Calu3 (cell line): ENCODE measurements at regions not wholly inside any gene's neighbourhood (a gene's known extent, or its start where the extent isn't known, plus 50 kb on each side); places are given as distances from the start of the nearest gene placed in this dataset.

Source experiments
- BruUV-seq: library from RNA; stranded (reverse); fragments of 400-500 nt; replicated peaks from 2 replicates; lab custom pipeline; 2021; lab: Mats Ljungman, UMichigan
- CTCF ChIA-PET: fragments of 300-600 bp; sonication (Branson Sonifier 250); formaldehyde crosslinking; loops from one replicate; lab custom pipeline; 2022; ENCODE audit warnings: antibody characterized with exemption; lab: Charles Lee
- DNase-seq: peaks from one replicate; pipeline ENCODE4 v3.0.0; 2022
- H3K27ac Mint-ChIP-seq: one replicate; pipeline ENCODE4 v1.8.0; 2022; ENCODE audit warnings: mixed read lengths; ENCODE audit not compliant: unreplicated experiment
- H3K27me3 Mint-ChIP-seq: one replicate; pipeline ENCODE4 v1.8.0; 2022; ENCODE audit warnings: mixed read lengths; ENCODE audit not compliant: unreplicated experiment
- H3K36me3 Mint-ChIP-seq: one replicate; pipeline ENCODE4 v1.8.0; 2022; ENCODE audit warnings: mild to moderate bottlenecking, moderate library complexity, mixed read lengths; ENCODE audit not compliant: insufficient read depth, unreplicated experiment
- H3K4me1 Mint-ChIP-seq: one replicate; pipeline ENCODE4 v1.8.0; 2022; ENCODE audit warnings: mild to moderate bottlenecking, low read depth, mixed read lengths; ENCODE audit not compliant: unreplicated experiment
- H3K4me3 Mint-ChIP-seq: one replicate; pipeline ENCODE4 v1.8.0; 2022; ENCODE audit warnings: mild to moderate bottlenecking, low read depth, moderate library complexity, mixed read lengths; ENCODE audit not compliant: unreplicated experiment
- H3K9me3 Mint-ChIP-seq: one replicate; pipeline ENCODE4 v1.8.0; 2022; ENCODE audit warnings: low read depth, mixed read lengths; ENCODE audit not compliant: unreplicated experiment
- intact Hi-C: fragments of 100-400 bp; cut with micrococcal nuclease; formaldehyde crosslinking; loops from one replicate; pipeline ENCODE4 v1.10.0; 2022; ENCODE audit not compliant: unreplicated experiment
- TF ChIP-seq, protein P1 (sequence below): fragments of 200-600 bp; IDR thresholded peaks from one replicate; pipeline ENCODE4 v1.8.0; 2022; ENCODE audit warnings: antibody characterized with exemption; ENCODE audit not compliant: unreplicated experiment

DNA sequence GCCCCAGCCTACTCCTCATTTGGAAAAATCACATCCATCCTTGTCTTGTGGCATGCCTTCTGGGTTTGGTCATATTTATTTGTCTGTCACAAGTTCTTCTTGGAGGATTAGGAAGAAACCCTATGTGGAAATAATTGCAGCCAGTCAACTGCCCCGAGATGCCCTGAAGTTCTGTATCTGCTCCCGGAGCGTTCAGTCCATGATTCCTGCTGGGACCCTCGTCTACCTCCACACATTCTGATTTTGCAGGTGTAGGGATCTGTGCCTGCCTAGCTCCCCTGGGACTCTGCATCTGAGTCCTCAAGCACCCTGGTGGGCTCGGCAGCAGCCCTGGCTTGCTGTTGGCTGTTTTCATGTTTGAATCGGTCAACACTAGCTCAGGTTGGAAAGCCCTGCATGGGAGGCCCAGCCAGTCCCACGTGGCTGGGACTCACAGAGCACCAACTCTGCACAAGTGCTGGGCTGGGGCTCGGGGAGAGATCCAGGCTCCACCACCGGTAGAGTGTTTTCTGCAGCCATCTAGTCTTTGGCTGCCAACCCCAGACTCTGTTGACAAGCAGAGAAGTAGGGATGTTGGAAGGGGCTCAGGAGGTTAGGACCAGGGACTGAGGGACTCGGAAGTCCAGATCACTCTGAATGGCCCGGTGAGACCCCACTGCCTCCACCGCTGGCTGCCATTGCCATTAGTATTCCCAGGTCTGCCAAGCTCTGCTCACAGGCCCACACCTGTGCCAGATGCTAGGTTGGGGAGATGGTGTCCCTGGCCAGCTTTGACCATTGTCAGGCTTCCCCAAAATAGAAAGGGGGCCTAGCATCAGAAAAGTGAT is 183.5 kb upstream of the CST7 start:
- intact Hi-C loops: no loop called here
- TF ChIP-seq, protein P1, sequence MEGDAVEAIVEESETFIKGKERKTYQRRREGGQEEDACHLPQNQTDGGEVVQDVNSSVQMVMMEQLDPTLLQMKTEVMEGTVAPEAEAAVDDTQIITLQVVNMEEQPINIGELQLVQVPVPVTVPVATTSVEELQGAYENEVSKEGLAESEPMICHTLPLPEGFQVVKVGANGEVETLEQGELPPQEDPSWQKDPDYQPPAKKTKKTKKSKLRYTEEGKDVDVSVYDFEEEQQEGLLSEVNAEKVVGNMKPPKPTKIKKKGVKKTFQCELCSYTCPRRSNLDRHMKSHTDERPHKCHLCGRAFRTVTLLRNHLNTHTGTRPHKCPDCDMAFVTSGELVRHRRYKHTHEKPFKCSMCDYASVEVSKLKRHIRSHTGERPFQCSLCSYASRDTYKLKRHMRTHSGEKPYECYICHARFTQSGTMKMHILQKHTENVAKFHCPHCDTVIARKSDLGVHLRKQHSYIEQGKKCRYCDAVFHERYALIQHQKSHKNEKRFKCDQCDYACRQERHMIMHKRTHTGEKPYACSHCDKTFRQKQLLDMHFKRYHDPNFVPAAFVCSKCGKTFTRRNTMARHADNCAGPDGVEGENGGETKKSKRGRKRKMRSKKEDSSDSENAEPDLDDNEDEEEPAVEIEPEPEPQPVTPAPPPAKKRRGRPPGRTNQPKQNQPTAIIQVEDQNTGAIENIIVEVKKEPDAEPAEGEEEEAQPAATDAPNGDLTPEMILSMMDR: no peak
- no peaks in the 10 kb centered on the region for H3K36me3 Mint-ChIP-seq
- no peaks in the 10 kb centered on the region for H3K27me3 Mint-ChIP-seq
- no peak for DNase-seq
- no peaks in the 10 kb centered on the region for H3K4me1 Mint-ChIP-seq
- no TSS peak for BruUV-seq
- H3K9me3 Mint-ChIP-seq: no peaks in the 10 kb centered on the region
- CTCF ChIA-PET: interaction anchor here (0.6 kb wide), 1 partner anchor 148 kb away, joined by 3 read pairs; no protein-coding TSS in a partner anchor
- no peak overlapping the region for H3K4me3 Mint-ChIP-seq
- no peak overlapping the region for H3K27ac Mint-ChIP-seq

GRCh38 chr20:24766143-24766527 is 182.9 kb upstream of the CST7 start:
- TF ChIP-seq, protein P1: no peak
- intact Hi-C loops: no loop called here
- no TSS peak for BruUV-seq
- H3K9me3 Mint-ChIP-seq: no peaks in the 10 kb centered on the region
- no peaks in the 10 kb centered on the region for H3K27me3 Mint-ChIP-seq
- no peak overlapping the region for H3K27ac Mint-ChIP-seq
- DNase-seq: no peak
- H3K4me3 Mint-ChIP-seq: no peak overlapping the region
- CTCF ChIA-PET: interaction anchor here (0.6 kb wide), 1 partner anchor 149 kb away, joined by 3 read pairs; no protein-coding TSS in a partner anchor
- H3K4me1 Mint-ChIP-seq: no peaks in the 10 kb centered on the region
- no peaks in the 10 kb centered on the region for H3K36me3 Mint-ChIP-seq

DNA sequence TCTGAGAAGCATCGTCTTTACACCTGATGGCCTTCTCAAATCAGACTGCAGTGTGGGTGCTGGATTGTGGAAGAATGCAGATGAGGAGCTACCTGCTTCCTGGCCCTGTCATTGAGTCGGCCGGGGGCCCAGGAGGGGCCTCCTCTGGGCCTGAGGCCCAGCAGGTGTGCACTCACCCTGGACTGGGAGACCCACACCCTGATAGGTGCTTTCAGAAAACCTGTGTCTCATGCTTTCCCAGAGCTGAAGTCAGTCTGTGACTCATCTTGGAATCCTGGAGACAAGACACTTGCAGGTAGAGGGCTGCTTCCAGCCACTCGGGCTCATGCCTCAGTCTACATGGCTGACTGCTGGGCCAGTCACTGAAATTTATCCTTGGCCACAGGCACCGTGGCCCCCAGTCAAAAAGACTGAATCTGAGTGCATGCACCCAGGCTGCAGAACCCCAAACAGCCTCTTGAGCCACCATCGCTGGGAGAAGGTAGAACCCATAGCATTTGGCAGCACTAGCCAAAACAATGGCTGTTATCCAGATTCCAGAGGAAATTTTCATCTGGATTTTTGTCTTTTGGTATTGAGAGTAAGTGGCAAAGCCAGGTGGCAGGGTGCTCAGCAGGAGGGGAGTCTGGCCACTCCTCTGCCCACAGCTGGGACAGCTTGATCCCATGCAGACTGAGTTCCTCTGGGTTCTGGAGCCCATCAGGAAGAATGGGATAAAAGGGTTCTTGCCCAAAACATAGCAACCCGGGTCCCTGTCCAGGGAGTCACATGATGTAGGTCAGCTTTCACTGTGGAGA is 182.0 kb upstream of the CST7 start:
- BruUV-seq: no TSS peak
- Mint-ChIP-seq H3K4me1 (no peaks in the 10 kb centered on the region), H3K36me3 (no peaks in the 10 kb centered on the region), H3K27ac (no peak overlapping the region), H3K4me3 (no peak overlapping the region), H3K9me3 (no peaks in the 10 kb centered on the region), H3K27me3 (peaks cover 7% of the 10 kb centered on the region)
- TF ChIP-seq, protein P1: no peak
- no peak for DNase-seq
- CTCF ChIA-PET: no interaction called here
- intact Hi-C loops: no loop called here

DNA sequence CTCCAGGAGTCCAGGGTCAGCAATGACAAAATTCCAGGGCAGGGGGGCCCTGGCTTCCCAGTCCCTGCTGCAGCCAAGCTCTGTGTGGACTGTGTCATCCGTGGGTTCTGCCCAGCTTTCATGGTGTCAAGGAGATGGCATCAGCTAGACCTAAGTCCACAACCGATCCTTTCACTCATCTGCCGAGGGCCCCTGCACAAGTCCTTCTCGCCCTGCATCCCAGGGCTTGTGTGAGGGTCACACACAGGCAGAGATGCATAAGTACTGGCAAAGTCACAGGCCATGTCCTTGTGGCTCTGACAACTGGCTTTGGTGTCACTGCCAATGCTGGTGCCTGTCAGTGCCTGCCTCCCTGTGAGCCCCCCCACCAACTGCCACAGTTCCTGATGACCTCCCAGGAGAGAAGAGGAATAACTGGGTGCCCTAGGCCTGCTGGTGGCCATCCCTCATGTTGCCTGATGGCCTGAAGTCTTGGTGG is 181.4 kb upstream of the CST7 start:
- no peak for DNase-seq
- no peak overlapping the region for H3K4me3 Mint-ChIP-seq
- intact Hi-C loops: no loop called here
- no TSS peak for BruUV-seq
- no peaks in the 10 kb centered on the region for H3K36me3 Mint-ChIP-seq
- no peak overlapping the region for H3K27ac Mint-ChIP-seq
- CTCF ChIA-PET: no interaction called here
- TF ChIP-seq, protein P1: no peak
- H3K27me3 Mint-ChIP-seq: peaks cover 13% of the 10 kb centered on the region
- H3K4me1 Mint-ChIP-seq: no peaks in the 10 kb centered on the region
- no peaks in the 10 kb centered on the region for H3K9me3 Mint-ChIP-seq
